Suprapubic skin (tissue), 4 donors: ENCODE measurements at regions not wholly inside any gene's neighbourhood (a gene's known extent, or its start where the extent isn't known, plus 50 kb on each side); places are given as distances from the start of the nearest gene placed in this dataset.

ENCODE experiments used
- POLR2A ChIP-seq, 2 donors: fragments of 450-650 bp; IDR thresholded peaks; one replicate each; pipeline ENCODE4 v1.6.1; 2017; ENCODE audit warnings: antibody characterized with exemption in 2 of 2, mild to moderate bottlenecking in 2 of 2, moderate library complexity in 2 of 2
- POLR2AphosphoS5 ChIP-seq, 3 donors: sonication (generic); formaldehyde crosslinking; IDR thresholded peaks; one replicate each; pipeline ENCODE4 v1.6.1; 2017; ENCODE audit warnings: antibody characterized with exemption in 3 of 3
- TF ChIP-seq, protein P1 (sequence below), 2 donors: fragments of 200-600 bp in 1 of 2; fragments of 450-650 bp in 1 of 2; sonication (generic) in 1 of 2; IDR thresholded peaks; one replicate each; pipeline ENCODE4 v1.5.1; 2016 to 2019; ENCODE audit warnings: antibody characterized with exemption in 2 of 2, mild to moderate bottlenecking in 1 of 2, moderate library complexity in 1 of 2

DNA sequence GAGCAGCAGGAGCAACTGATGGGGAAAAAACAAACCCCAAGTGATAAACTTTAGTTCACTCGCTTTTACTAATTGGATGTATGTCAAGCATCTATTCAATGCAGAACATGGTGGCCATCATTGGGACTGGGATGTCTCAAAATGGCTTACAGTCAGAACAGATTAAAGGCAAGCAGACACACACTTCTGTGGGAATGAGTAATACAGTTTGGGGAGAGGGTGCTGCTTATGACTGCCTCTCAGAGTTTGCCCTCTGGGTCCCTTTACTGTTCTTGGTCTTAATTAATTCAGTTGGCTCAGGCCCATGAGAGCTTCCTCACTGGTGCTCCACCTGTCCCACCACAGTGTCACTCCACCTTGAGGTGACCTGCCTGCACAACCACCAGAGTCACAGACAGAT, 119.5 kb downstream of the TBX19 start:
- TF ChIP-seq, protein P1, sequence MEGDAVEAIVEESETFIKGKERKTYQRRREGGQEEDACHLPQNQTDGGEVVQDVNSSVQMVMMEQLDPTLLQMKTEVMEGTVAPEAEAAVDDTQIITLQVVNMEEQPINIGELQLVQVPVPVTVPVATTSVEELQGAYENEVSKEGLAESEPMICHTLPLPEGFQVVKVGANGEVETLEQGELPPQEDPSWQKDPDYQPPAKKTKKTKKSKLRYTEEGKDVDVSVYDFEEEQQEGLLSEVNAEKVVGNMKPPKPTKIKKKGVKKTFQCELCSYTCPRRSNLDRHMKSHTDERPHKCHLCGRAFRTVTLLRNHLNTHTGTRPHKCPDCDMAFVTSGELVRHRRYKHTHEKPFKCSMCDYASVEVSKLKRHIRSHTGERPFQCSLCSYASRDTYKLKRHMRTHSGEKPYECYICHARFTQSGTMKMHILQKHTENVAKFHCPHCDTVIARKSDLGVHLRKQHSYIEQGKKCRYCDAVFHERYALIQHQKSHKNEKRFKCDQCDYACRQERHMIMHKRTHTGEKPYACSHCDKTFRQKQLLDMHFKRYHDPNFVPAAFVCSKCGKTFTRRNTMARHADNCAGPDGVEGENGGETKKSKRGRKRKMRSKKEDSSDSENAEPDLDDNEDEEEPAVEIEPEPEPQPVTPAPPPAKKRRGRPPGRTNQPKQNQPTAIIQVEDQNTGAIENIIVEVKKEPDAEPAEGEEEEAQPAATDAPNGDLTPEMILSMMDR (IDR thresholded peaks at IDR 0.05), result no peak
- TF ChIP-seq POLR2AphosphoS5 (IDR thresholded peaks at IDR 0.05) (no peak), POLR2A (IDR thresholded peaks at IDR 0.05) (no peak)
